ENCODE measurements at regions not wholly inside any gene's neighbourhood (a gene's known extent, or its start where the extent isn't known, plus 50 kb on each side); places are given as distances from the start of the nearest gene placed in this dataset.
"Not testable (repeated sequence)": the region's sequence is repeated elsewhere in the genome, so short reads cannot be mapped to it uniquely, and the experiment has no call there.

GRCh38 chr2:43011158-43011491 is 215.3 kb downstream of the ZFP36L2 start:
- Mint-ChIP-seq H3K27ac (no peak overlapping the region), H3K9me3 (peaks cover 4% of the 10 kb centered on the region), H3K36me3 (peaks cover 1% of the 10 kb centered on the region), H3K4me1 (peaks cover 12% of the 10 kb centered on the region), H3K4me3 (no peak overlapping the region), H3K27me3 (peaks cover 3% of the 10 kb centered on the region)
- POLR2A ChIA-PET = no interaction called here
- ATAC-seq (ENCODE audit: low read depth) = no peak
- DNase-seq = peak; percentile 1

- Mint-ChIP-seq H3K9me3 (peaks cover 4% of the 10 kb centered on the region), H3K36me3 (peaks cover 1% of the 10 kb centered on the region), H3K4me1 (peaks cover 12% of the 10 kb centered on the region), H3K4me3 (no peak overlapping the region), H3K27me3 (peaks cover 1% of the 10 kb centered on the region), H3K27ac (no peak overlapping the region)
- DNase-seq (no peak), ATAC-seq (ENCODE audit: low read depth) (peak; percentile 39)
- POLR2A ChIA-PET = interaction anchor here (0.6 kb wide), 1 partner anchor 217 kb away, joined by 3 read pairs; no protein-coding TSS in a partner anchor
These were observed 215.8 kb downstream of the ZFP36L2 start for GRCh38 chr2:43010438-43011157.

- no peaks in the 10 kb centered on the region for H3K27me3 Mint-ChIP-seq
- H3K27ac Mint-ChIP-seq = no peak overlapping the region
- peaks cover 12% of the 10 kb centered on the region for H3K4me1 Mint-ChIP-seq
- H3K36me3 Mint-ChIP-seq = peaks cover 1% of the 10 kb centered on the region
- DNase-seq (peak; percentile 6), ATAC-seq (ENCODE audit: low read depth) (no peak)
- POLR2A ChIA-PET = no interaction called here
- no peak overlapping the region for H3K4me3 Mint-ChIP-seq
- peaks cover 4% of the 10 kb centered on the region for H3K9me3 Mint-ChIP-seq
These were observed 217.0 kb downstream of the ZFP36L2 start for GRCh38 chr2:43009448-43009847.

DNA sequence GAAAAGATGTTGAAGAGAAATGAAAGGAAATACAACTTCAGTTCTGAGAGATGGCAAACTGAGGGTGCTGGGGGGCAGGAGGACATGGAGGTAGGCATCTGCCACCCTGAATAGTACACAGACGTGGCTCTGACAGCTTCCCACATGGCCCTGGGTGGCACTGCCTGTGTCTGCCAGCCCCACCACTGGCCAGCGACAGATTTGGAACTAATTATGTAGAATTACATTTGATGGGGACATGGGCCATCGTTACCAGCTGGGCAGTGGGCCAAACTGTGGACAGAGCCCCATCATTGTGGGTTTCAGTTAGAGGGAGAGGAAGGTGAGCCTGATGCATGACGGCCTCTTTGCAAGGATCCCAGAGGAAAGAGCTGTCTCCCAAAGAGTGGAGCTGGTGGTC is 216.0 kb upstream of the HAAO start:
- H3K9me3 Mint-ChIP-seq = peaks cover 4% of the 10 kb centered on the region

DNA sequence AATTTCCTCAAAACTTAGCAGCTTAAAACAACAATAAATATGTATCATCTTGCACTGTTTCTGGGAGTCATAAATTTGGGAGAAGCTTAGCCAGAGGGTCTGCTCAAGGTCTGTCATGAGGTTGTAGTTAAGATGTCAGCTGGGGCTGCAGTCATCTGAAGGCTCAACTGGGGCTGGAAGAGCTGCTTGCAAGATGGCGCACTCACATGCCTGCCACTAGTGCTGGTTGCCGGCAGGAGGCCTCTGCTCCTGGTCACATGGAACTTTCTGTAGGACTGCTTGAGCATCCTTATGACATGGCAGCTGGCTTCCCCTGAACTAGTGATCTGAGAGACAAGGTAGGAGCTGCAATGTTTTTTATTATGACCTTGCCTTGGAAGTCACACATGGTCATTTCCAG is 215.5 kb upstream of the HAAO start:
- Mint-ChIP-seq H3K27ac (no peak overlapping the region), H3K4me1 (peaks cover 12% of the 10 kb centered on the region), H3K9me3 (peaks cover 4% of the 10 kb centered on the region), H3K36me3 (no peaks in the 10 kb centered on the region), H3K4me3 (no peak overlapping the region), H3K27me3 (peaks cover 3% of the 10 kb centered on the region)
- no peak for ATAC-seq (ENCODE audit: low read depth)
- peak; percentile 9 for DNase-seq
- POLR2A ChIA-PET = no interaction called here

More for the DNA sequence above, 216.0 kb upstream of the HAAO start:
- Mint-ChIP-seq H3K4me1 (peaks cover 12% of the 10 kb centered on the region), H3K4me3 (no peak overlapping the region), H3K27me3 (peaks cover 3% of the 10 kb centered on the region), H3K27ac (no peak overlapping the region), H3K36me3 (no peaks in the 10 kb centered on the region)
- peak; percentile 4 for DNase-seq
- no peak for ATAC-seq (ENCODE audit: low read depth)
- POLR2A ChIA-PET = no interaction called here

DNA sequence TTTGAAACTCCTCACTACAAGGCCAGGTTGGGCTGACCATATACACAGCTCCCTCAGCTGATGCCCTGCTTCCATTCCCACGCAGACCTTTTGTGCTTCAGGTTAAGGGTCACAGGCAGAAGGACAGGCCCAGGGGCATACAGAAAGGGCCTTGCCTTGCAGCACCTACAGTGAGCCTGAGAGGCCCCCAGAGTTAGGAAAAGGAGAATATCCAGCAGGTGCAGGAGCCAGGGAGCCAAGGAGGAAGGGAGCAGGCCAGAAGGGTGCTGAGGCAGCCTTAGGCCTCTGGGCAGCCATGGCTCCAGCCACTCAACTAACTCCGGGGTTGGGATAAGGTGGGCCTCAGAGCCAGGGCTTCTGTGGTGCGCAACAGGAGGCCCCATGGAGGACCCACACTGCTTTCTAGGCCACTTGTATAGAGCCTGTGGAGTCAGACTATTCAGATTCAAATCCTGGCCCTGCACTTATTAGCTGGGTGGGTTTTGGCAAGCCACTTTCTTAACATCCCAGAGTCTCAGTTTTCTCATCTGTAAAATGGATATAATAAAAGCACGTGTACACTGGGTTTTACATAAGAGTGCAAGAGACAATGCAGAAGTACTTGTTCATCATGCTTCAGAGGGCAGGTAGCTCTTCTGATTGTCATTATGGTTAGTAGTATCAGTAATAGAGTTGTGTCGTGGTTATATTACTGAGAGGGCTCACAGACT is 214.6 kb upstream of the HAAO start:
- Mint-ChIP-seq H3K27me3 (peaks cover 3% of the 10 kb centered on the region), H3K4me1 (peaks cover 12% of the 10 kb centered on the region), H3K4me3 (no peak overlapping the region), H3K36me3 (no peaks in the 10 kb centered on the region), H3K9me3 (peaks cover 4% of the 10 kb centered on the region), H3K27ac (no peak overlapping the region)
- POLR2A ChIA-PET = no interaction called here
- ATAC-seq (ENCODE audit: low read depth) (no peak), DNase-seq (peak; percentile 18)

DNA sequence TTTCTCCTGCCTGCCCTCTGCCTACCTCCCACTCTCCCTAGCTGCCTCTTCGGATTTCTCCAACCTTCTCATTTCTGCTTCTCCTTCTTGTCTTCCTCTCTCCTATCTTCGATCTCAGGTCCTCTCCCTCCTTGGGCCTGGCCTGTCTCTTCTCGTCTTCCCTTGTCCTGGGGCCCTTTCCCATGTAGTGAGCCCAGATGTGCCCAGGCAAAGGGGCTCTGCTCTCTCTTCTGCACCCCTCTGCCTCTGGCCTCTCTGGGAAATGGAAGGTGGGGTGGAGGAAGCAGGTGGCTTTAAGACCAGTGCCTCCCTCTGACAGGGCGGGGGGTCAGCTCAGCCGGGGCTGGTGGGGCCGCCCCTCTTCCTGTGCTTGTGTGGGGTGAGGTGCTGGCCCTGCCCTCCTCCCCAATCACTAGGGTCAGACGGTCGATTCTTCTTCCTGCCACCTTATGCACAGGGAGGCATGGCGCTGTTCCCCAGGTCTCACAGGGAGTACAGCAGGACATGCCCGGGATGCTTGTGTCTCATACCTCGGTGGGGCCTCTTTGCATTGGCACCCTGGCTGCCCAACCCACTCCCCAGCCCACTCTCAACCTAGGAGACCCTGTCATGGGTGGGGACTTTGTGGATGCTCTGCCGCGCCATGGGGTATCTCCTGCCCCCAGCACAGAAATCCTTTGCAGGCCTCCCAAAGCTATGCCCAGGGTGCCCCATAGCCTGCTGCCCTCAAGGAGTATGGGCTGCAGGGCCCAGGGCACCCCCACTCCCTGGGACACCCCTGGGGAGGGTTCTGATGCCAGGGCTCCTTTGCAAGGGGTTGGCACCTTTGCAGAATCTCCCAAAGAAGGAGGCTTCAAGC is 213.8 kb upstream of the HAAO start:
- ATAC-seq (ENCODE audit: low read depth) (no peak), DNase-seq (peak; percentile 18)
- POLR2A ChIA-PET = no interaction called here
- Mint-ChIP-seq H3K36me3 (no peaks in the 10 kb centered on the region), H3K4me3 (no peak overlapping the region), H3K27ac (peak overlapping the region; percentile 26), H3K27me3 (peaks cover 3% of the 10 kb centered on the region), H3K4me1 (peaks cover 11% of the 10 kb centered on the region), H3K9me3 (peaks cover 4% of the 10 kb centered on the region)

- no peak for ATAC-seq (ENCODE audit: low read depth)
These were observed 213.0 kb upstream of the HAAO start for GRCh38 chr2:43005245-43005974.

GRCh38 chr2:43004879-43005244 is 212.5 kb upstream of the HAAO start:
- H3K36me3 Mint-ChIP-seq = no peaks in the 10 kb centered on the region
- ATAC-seq (ENCODE audit: low read depth) = no peak
- H3K4me3 Mint-ChIP-seq = no peak overlapping the region
- POLR2A ChIA-PET = no interaction called here
- peaks cover 1% of the 10 kb centered on the region for H3K4me1 Mint-ChIP-seq
- peaks cover 4% of the 10 kb centered on the region for H3K9me3 Mint-ChIP-seq
- no peak overlapping the region for H3K27ac Mint-ChIP-seq
- DNase-seq = no peak
- peaks cover 3% of the 10 kb centered on the region for H3K27me3 Mint-ChIP-seq

More at GRCh38 chr2:43005245-43005974, 213.0 kb upstream of the HAAO start:
- H3K4me1 Mint-ChIP-seq = peaks cover 4% of the 10 kb centered on the region
- no peak overlapping the region for H3K4me3 Mint-ChIP-seq
- DNase-seq = peak; percentile 11
- peaks cover 4% of the 10 kb centered on the region for H3K9me3 Mint-ChIP-seq
- POLR2A ChIA-PET = no interaction called here
- H3K27me3 Mint-ChIP-seq = peaks cover 3% of the 10 kb centered on the region
- H3K36me3 Mint-ChIP-seq = no peaks in the 10 kb centered on the region
- H3K27ac Mint-ChIP-seq = no peak overlapping the region

DNA sequence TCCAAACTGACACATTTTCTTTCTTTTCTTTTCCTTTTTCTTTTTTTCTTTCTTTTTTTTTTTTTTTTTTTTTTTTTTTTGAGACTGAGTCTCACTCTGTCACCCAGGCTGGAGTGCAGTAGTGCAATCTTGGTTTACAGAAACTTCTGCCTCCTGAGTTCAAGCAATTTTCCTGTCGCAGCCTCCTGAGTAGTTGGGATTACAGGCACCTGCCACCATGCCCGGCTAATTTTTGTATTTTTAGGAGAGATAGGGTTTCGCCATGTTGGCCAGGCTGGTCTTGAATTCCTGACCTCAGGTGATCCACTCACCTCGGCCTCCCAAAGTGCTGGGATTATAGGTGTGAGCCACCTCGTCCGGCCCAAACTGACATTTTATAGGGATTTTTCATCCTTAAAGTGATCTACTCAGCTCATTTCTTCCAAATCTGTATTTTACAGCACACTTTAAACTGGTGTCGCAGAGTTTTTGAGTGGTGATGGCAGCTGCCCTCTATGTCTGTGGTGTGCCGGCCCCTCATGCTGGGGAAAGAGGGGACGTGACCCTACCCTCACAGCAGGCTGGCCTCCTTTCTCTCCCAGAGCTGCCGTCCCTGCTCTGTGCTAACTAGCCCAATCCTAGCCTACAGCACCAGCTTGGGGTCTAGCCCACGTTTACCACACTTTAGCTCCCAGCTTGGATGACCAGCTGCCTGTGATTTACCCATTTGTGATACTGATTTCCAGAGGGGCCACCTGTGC is 211.9 kb upstream of the HAAO start:
- H3K9me3 Mint-ChIP-seq; ATAC-seq (ENCODE audit: low read depth); H3K4me3 Mint-ChIP-seq; H3K27ac Mint-ChIP-seq; H3K4me1 Mint-ChIP-seq; H3K36me3 Mint-ChIP-seq; H3K27me3 Mint-ChIP-seq; POLR2A ChIA-PET: not testable (repeated sequence)
- peak; percentile 3 for DNase-seq

GRCh38 chr2:43003702-43004101 is 211.3 kb upstream of the HAAO start:
- no peak overlapping the region for H3K27ac Mint-ChIP-seq
- H3K4me3 Mint-ChIP-seq = no peak overlapping the region

GRCh38 chr2:43001787-43002468 is 209.5 kb upstream of the HAAO start:
- peak; percentile 5 for DNase-seq
- no peak overlapping the region for H3K27ac Mint-ChIP-seq
- no peak for ATAC-seq (ENCODE audit: low read depth)
- POLR2A ChIA-PET = no interaction called here
- H3K27me3 Mint-ChIP-seq = peaks cover 3% of the 10 kb centered on the region
- H3K4me3 Mint-ChIP-seq = no peak overlapping the region
- no peaks in the 10 kb centered on the region for H3K36me3 Mint-ChIP-seq
- H3K4me1 Mint-ChIP-seq = no peaks in the 10 kb centered on the region
- no peaks in the 10 kb centered on the region for H3K9me3 Mint-ChIP-seq

More at GRCh38 chr2:43003702-43004101, 211.3 kb upstream of the HAAO start:
- no peak for ATAC-seq (ENCODE audit: low read depth)
- POLR2A ChIA-PET = no interaction called here
- peaks cover 3% of the 10 kb centered on the region for H3K27me3 Mint-ChIP-seq
- DNase-seq = peak; percentile 3
- no peaks in the 10 kb centered on the region for H3K36me3 Mint-ChIP-seq
- H3K4me1 Mint-ChIP-seq = no peaks in the 10 kb centered on the region
- peaks cover 2% of the 10 kb centered on the region for H3K9me3 Mint-ChIP-seq

Data from activated naive CD8-positive, alpha-beta T cell treated with anti-CD3 and anti-CD28 coated beads, Interleukin-2, amount 10 ng/mL, durations not matched to agents 7 days and 5 days (primary cell).